ENCODE measurements at regions not wholly inside any gene's neighbourhood (a gene's known extent, or its start where the extent isn't known, plus 50 kb on each side); places are given as distances from the start of the nearest gene placed in this dataset.

DNA sequence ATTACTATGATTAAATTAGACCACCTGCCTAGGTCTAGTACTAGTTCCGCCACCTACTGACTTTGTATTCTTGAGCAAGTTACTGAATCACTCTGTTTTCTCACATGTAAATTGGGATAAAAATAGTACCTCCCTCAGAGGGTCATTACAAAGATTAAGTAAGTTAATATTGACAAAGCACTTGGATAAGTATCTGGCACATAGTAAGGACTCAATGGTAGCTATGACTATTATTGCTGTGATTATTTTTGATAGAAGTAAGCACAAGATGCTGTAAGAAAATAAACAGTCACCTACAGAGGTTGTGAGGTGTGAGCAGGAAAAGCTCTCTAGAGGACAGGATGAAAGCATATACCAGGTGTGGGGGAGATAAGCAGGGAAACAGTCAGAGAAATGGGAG is 173.1 kb upstream of the PAPPA start:
- no peak overlapping the region for H2AFZ ChIP-seq (ENCODE audit: low read length)
- no peaks in the 10 kb centered on the region for H3K27me3 Mint-ChIP-seq (ENCODE audit: low read depth)
- H3K14ac ChIP-seq (ENCODE audit: insufficient read depth, low read length): no peak overlapping the region
- H3K9ac ChIP-seq (ENCODE audit: extremely low read depth, insufficient read length, low read length): no peak overlapping the region
- DNase-seq: no peak
- H3K36me3 Mint-ChIP-seq (ENCODE audit: insufficient read depth in 1 of 3, low read depth in 3 of 3): no peaks in the 10 kb centered on the region
- H3K4me3 Mint-ChIP-seq: no peak overlapping the region
- H2AK5ac ChIP-seq (ENCODE audit: insufficient read length, low read length): no peak overlapping the region
- no peak overlapping the region for H3K4ac ChIP-seq (ENCODE audit: low read depth, low read length)
- TF ChIP-seq, protein P1, sequence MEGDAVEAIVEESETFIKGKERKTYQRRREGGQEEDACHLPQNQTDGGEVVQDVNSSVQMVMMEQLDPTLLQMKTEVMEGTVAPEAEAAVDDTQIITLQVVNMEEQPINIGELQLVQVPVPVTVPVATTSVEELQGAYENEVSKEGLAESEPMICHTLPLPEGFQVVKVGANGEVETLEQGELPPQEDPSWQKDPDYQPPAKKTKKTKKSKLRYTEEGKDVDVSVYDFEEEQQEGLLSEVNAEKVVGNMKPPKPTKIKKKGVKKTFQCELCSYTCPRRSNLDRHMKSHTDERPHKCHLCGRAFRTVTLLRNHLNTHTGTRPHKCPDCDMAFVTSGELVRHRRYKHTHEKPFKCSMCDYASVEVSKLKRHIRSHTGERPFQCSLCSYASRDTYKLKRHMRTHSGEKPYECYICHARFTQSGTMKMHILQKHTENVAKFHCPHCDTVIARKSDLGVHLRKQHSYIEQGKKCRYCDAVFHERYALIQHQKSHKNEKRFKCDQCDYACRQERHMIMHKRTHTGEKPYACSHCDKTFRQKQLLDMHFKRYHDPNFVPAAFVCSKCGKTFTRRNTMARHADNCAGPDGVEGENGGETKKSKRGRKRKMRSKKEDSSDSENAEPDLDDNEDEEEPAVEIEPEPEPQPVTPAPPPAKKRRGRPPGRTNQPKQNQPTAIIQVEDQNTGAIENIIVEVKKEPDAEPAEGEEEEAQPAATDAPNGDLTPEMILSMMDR (conservative IDR thresholded peaks at IDR 0.05): no peak
- no peak overlapping the region for H3T11ph ChIP-seq (ENCODE audit: low read length)
- H4K91ac ChIP-seq (ENCODE audit: insufficient read length, low read depth, low read length): no peak overlapping the region
- no peak overlapping the region for H3K18ac ChIP-seq (ENCODE audit: insufficient read length, low read depth, low read length)
- no peak overlapping the region for H4K5ac ChIP-seq (ENCODE audit: insufficient read length, low read depth, low read length)
- no peak overlapping the region for H3K56ac ChIP-seq (ENCODE audit: insufficient read length, low read depth, low read length)
- H2BK20ac ChIP-seq (ENCODE audit: low read depth, low read length, poor library complexity, severe bottlenecking): no peak overlapping the region
- no peak overlapping the region for H3K23ac ChIP-seq (ENCODE audit: insufficient read length, low read depth, low read length)
- H3K4me2 ChIP-seq (ENCODE audit: insufficient read depth, insufficient read length, low read length): no peak overlapping the region
- H3K23me2 ChIP-seq (ENCODE audit: insufficient read length, low read depth, low read length, poor library complexity, severe bottlenecking): no peaks in the 10 kb centered on the region
- H3K9me3 Mint-ChIP-seq: no peaks in the 10 kb centered on the region
- no CpG with 5 or more reads among the region's 1 CpG for WGBS (ENCODE audit: extremely low coverage, insufficient read length, low lambda C conversion rate)
- no peak overlapping the region for H4K8ac ChIP-seq (replicated peaks; ENCODE audit: insufficient read length, low read depth, low read length)
- H2BK12ac ChIP-seq (ENCODE audit: insufficient read length, low read depth, low read length): no peak overlapping the region
- no peaks in the 10 kb centered on the region for H3K9me3 ChIP-seq (ENCODE audit: control insufficient read depth, low read depth, low read length)
- H3K4me1 Mint-ChIP-seq: peaks cover 4 to 7% of the 10 kb centered on the region in 2 experiments
- no peak overlapping the region for H2BK120ac ChIP-seq (ENCODE audit: low read depth, low read length, poor library complexity, severe bottlenecking)
- no peaks in the 10 kb centered on the region for H3K27me3 ChIP-seq (ENCODE audit: insufficient read depth, low read length)
- no peaks in the 10 kb centered on the region for H4K20me1 ChIP-seq (ENCODE audit: control insufficient read depth, insufficient read depth, insufficient read length)
- H2BK5ac ChIP-seq (ENCODE audit: insufficient read length, low read length): no peak overlapping the region
- H3K4me1 ChIP-seq (ENCODE audit: insufficient read depth, low read length): no peaks in the 10 kb centered on the region
- no peak overlapping the region for H3K27ac ChIP-seq (ENCODE audit: insufficient read length, low read depth, low read length)
- no peaks in the 10 kb centered on the region for H3K79me1 ChIP-seq (ENCODE audit: insufficient read depth, low read depth, low read length, poor library complexity, severe bottlenecking)
- H2BK15ac ChIP-seq (ENCODE audit: low read depth, low read length): no peak overlapping the region
- H3K27ac Mint-ChIP-seq: no peak overlapping the region; a peak in 1 of 7 replicates
- no peaks in the 10 kb centered on the region for H3K79me2 ChIP-seq (ENCODE audit: insufficient read depth, low read length)
